ENCODE measurements at regions not wholly inside any gene's neighbourhood (a gene's known extent, or its start where the extent isn't known, plus 50 kb on each side); places are given as distances from the start of the nearest gene placed in this dataset.

DNA sequence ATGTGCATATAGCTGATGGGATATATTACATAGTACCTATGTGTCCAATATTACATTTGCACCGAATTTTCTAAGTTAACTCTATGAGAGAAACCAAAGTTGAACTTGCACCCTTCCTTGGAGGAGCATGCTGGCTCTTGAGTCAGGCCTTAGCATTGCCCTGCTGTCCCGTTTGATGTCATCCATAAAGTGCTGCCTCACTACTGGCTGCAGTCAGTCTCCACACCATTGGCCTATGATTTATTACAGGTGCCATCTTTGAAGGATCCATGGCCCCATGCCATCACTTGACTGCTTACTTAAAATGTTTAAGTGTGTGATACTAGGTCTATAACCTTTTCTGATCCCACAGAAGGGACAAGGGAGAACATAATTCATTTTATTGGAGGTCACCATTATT, 249.3 kb upstream of the RBBP8 start:
- DNase-seq (ENCODE audit: low read depth): no peak
- TF ChIP-seq MYC (IDR thresholded peaks at IDR 0.05; ENCODE audit: low read depth, low read length): no peak
- H3K4me3 ChIP-seq (ENCODE audit: low read depth, low read length): no peak overlapping the region

DNA sequence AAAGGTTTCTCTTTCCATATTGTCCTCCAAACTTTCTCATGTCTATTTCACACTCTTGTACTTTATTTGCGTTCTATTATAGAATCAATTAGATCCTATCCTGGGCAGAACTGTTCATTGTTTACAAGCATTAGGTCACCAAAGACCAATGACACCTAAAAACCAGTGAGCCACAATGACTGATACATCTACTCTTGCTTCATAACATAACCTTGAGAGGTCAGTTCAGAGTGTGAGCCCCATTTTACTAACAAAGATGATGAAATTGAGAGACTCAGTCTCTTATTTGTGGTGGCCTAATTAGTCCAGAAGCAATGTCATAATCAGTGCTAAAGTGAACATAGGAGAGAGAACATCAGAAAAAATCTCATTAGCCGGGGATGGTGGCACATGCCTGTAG, 248.9 kb upstream of the RBBP8 start:
- DNase-seq (ENCODE audit: low read depth): no peak
- TF ChIP-seq POLR2A (IDR thresholded peaks at IDR 0.05; ENCODE audit: extremely low read depth, insufficient read length) (no peak), MAX (IDR thresholded peaks at IDR 0.05; ENCODE audit: low read depth, low read length) (no peak), CTCF (IDR thresholded peaks at IDR 0.05; ENCODE audit: low read depth, low read length) (no peak), MYC (IDR thresholded peaks at IDR 0.05; ENCODE audit: low read depth, low read length) (no peak)
- no peak overlapping the region for H3K4me3 ChIP-seq (ENCODE audit: low read depth, low read length)

- TF ChIP-seq POLR2A (IDR thresholded peaks at IDR 0.05; ENCODE audit: extremely low read depth, insufficient read length) (no peak), MYC (IDR thresholded peaks at IDR 0.05; ENCODE audit: low read depth, low read length) (no peak), MAX (IDR thresholded peaks at IDR 0.05; ENCODE audit: low read depth, low read length) (no peak), CTCF (IDR thresholded peaks at IDR 0.05; ENCODE audit: low read depth, low read length) (no peak)
- DNase-seq (ENCODE audit: low read depth): no peak
- no peak overlapping the region for H3K4me3 ChIP-seq (ENCODE audit: low read depth, low read length)
Measured at GRCh38 chr18:22685788-22686187, 247.3 kb upstream of the RBBP8 start.

GRCh38 chr18:22687892-22688680, 245.0 kb upstream of the RBBP8 start:
- no peak for DNase-seq (ENCODE audit: low read depth)
- TF ChIP-seq CTCF (IDR thresholded peaks at IDR 0.05; ENCODE audit: low read depth, low read length) (no peak), MAX (IDR thresholded peaks at IDR 0.05; ENCODE audit: low read depth, low read length) (no peak)
- H3K4me3 ChIP-seq (ENCODE audit: low read depth, low read length): no peak overlapping the region

DNA sequence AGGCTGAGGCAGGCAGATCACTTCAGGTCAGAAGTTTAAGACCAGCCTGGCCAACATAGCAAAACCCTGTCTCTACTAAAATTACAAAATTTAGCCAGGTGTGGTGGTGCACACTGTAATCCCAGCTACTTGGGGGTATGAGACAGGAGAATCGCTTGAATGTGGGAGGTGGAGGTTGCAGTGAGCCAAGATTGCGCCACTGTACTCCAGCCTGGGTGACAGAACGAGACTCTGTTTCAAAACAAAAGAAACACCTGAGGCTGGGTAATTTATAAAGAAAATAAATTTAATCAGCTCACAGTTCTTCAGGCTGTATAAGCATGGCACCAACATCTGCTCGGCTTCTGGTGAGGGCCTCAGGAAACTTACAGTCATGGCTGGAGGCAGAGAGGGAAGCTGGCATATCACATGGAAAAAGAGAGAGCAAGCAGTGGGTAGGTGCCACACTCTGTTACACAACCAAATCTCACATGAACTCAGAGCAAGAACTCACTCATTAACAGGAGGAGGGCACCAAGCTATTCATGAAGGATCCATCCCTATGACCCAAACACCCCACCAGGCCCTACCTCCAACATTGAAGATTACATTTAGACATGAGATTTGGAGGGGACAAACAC, 244.1 kb upstream of the RBBP8 start:
- DNase-seq (ENCODE audit: low read depth): no peak
- no peak overlapping the region for H3K4me3 ChIP-seq (ENCODE audit: low read depth, low read length)
- TF ChIP-seq MYC (IDR thresholded peaks at IDR 0.05; ENCODE audit: low read depth, low read length) (no peak), POLR2A (IDR thresholded peaks at IDR 0.05; ENCODE audit: extremely low read depth, insufficient read length) (no peak), MAX (IDR thresholded peaks at IDR 0.05; ENCODE audit: low read depth, low read length) (no peak), CTCF (IDR thresholded peaks at IDR 0.05; ENCODE audit: low read depth, low read length) (no peak)

DNA sequence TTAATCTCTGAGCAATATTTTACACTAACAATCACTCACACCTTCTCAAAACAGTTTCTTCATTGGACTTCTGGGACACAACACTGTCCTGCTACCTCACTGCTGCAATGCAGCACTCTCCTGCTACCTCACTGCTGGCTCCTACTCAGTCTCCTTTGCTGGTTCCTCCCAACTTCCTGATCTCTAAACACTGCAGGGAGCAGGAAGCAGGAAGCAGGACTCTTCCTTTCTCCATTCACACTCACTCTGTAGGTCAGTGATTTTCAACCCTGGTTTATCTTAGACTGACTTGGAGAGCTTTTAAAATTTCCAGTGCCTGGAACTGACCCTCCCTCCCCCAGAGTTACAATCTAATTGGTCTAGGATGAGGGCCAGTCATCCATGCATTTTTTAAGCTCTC, 243.4 kb upstream of the RBBP8 start:
- no peak overlapping the region for H3K4me3 ChIP-seq (ENCODE audit: low read depth, low read length)
- no peak for DNase-seq (ENCODE audit: low read depth)
- no peak for TF ChIP-seq MAX (IDR thresholded peaks at IDR 0.05; ENCODE audit: low read depth, low read length)
- no peak for TF ChIP-seq MYC (IDR thresholded peaks at IDR 0.05; ENCODE audit: low read depth, low read length)
- no peak for TF ChIP-seq CTCF (IDR thresholded peaks at IDR 0.05; ENCODE audit: low read depth, low read length)
